Upper lobe of left lung (tissue), 6 donors: ENCODE measurements at regions not wholly inside any gene's neighbourhood (a gene's known extent, or its start where the extent isn't known, plus 50 kb on each side); places are given as distances from the start of the nearest gene placed in this dataset.
A peak's percentile ranks its signal among the peaks of the same experiment; 100 is the strongest.

ENCODE experiments used
- ATAC-seq, 2 donors: fragments of 200-7000 bp; cut with Tn5 transposase; one replicate each; pipeline ENCODE4 v1.9.1; 2022; ENCODE audit warnings: mild to moderate bottlenecking in 2 of 2, moderate library complexity in 2 of 2; ENCODE audit not compliant: low FRiP score in 2 of 2
- DNase-seq, 2 donors: peaks; one replicate each; pipeline ENCODE4 v3.0.0-alpha.2; 2019 to 2020
- H3K27ac ChIP-seq, 4 donors: fragments of 200-600 bp; sonication (generic); one replicate each; pipeline ENCODE4 v1.5.1; 2016 to 2019
- H3K27me3 ChIP-seq, 4 donors: fragments of 200-600 bp; sonication (generic); one replicate each; pipeline ENCODE4 v1.5.1; 2017 to 2019
- H3K36me3 ChIP-seq, 4 donors: fragments of 200-600 bp; sonication (generic); one replicate each; pipeline ENCODE4 v1.5.1; 2016 to 2019
- H3K4me1 ChIP-seq, 4 donors: fragments of 200-600 bp; sonication (generic); one replicate each; pipeline ENCODE4 v1.5.1; 2018 to 2019
- H3K4me3 ChIP-seq, 4 donors: fragments of 200-600 bp; sonication (generic); one replicate each; pipeline ENCODE4 v1.5.1; 2017 to 2019; ENCODE audit warnings: mild to moderate bottlenecking in 2 of 4, moderate library complexity in 1 of 4
- H3K9me3 ChIP-seq, 4 donors: fragments of 200-600 bp; sonication (generic); one replicate each; pipeline ENCODE4 v1.5.1; 2018 to 2019
- EP300 ChIP-seq, 4 donors: sonication (generic); formaldehyde crosslinking; IDR thresholded peaks; one replicate each; pipeline ENCODE4 v1.5.1; 2017; ENCODE audit warnings: antibody characterized with exemption in 4 of 4, control low read depth in 2 of 4
- POLR2A ChIP-seq, 4 donors: fragments of 450-650 bp; IDR thresholded peaks; one replicate each; pipeline ENCODE4 v1.5.1; 2016 to 2017; ENCODE audit warnings: antibody characterized with exemption in 4 of 4, mild to moderate bottlenecking in 2 of 4
- POLR2AphosphoS5 ChIP-seq, 2 donors: sonication (generic); formaldehyde crosslinking; IDR thresholded peaks; one replicate each; pipeline ENCODE4 v1.5.1; 2017; ENCODE audit warnings: antibody characterized with exemption in 2 of 2
- WGBS, 2 donors: methylation state at CpG; one replicate each; pipeline ENCODE4 v1.1.5; 2017 to 2018; 5-methylcytosine and 5-hydroxymethylcytosine counted together
- TF ChIP-seq, protein P1 (sequence below), 6 experiments: fragments of 450-650 bp in 4 of 6; fragments of 200-600 bp in 2 of 6; sonication (generic) in 2 of 6; IDR thresholded peaks; one replicate each; pipeline ENCODE4 v1.5.1; 2016 to 2019; ENCODE audit warnings: antibody characterized with exemption in 6 of 6
- donor health status: DM: no; HTN: no; CAD: no; lungs with moderate emphysema.
- donor health status: DM: no; HTN: yes; CAD: no; lungs with severe emphysema.

- ATAC-seq (no peak), DNase-seq (no peak)
- H3K4me3 ChIP-seq = peak overlapping the region in 1 of 4 donors; percentile 24
- 51 to 64% methylated on average over 3 of the region's 3 CpGs for WGBS, 2 donors
- H3K27me3 ChIP-seq = no peaks in the 10 kb centered on the region
- H3K4me1 ChIP-seq = peaks cover 7 to 24% (median 19%) of the 10 kb centered on the region in 4 donors
- TF ChIP-seq, protein P1, sequence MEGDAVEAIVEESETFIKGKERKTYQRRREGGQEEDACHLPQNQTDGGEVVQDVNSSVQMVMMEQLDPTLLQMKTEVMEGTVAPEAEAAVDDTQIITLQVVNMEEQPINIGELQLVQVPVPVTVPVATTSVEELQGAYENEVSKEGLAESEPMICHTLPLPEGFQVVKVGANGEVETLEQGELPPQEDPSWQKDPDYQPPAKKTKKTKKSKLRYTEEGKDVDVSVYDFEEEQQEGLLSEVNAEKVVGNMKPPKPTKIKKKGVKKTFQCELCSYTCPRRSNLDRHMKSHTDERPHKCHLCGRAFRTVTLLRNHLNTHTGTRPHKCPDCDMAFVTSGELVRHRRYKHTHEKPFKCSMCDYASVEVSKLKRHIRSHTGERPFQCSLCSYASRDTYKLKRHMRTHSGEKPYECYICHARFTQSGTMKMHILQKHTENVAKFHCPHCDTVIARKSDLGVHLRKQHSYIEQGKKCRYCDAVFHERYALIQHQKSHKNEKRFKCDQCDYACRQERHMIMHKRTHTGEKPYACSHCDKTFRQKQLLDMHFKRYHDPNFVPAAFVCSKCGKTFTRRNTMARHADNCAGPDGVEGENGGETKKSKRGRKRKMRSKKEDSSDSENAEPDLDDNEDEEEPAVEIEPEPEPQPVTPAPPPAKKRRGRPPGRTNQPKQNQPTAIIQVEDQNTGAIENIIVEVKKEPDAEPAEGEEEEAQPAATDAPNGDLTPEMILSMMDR (IDR thresholded peaks at IDR 0.05) = no peak
- TF ChIP-seq EP300 (IDR thresholded peaks at IDR 0.05) = no peak
- no peak for TF ChIP-seq POLR2A (IDR thresholded peaks at IDR 0.05)
- no peak for TF ChIP-seq POLR2AphosphoS5 (IDR thresholded peaks at IDR 0.05)
- no peaks in the 10 kb centered on the region for H3K9me3 ChIP-seq
- H3K36me3 ChIP-seq = no peaks in the 10 kb centered on the region
- H3K27ac ChIP-seq = peak overlapping the region; percentile 63 to 87 (median 82)
These were observed 167.7 kb upstream of the ADO start for GRCh38 chr10:62636825-62637248.

GRCh38 chr10:62637249-62638061, 167.1 kb upstream of the ADO start:
- H3K4me3 ChIP-seq = peak overlapping the region in 3 of 4 donors; percentile 12 to 24 (median 22)
- peak overlapping the region; percentile 63 to 87 (median 82) for H3K27ac ChIP-seq
- peaks cover 7 to 23% (median 19%) of the 10 kb centered on the region in 4 donors for H3K4me1 ChIP-seq
- DNase-seq = peak in 1 of 2 donors; percentile 47
- TF ChIP-seq POLR2A (IDR thresholded peaks at IDR 0.05) (peak in 1 of 4 donors; percentile 46), POLR2AphosphoS5 (IDR thresholded peaks at IDR 0.05) (no peak), EP300 (IDR thresholded peaks at IDR 0.05) (no peak)
- TF ChIP-seq, protein P1 (IDR thresholded peaks at IDR 0.05) = no peak
- no peaks in the 10 kb centered on the region for H3K27me3 ChIP-seq
- WGBS, 2 donors = 30 to 33% methylated on average over 9 of the region's 9 CpGs
- H3K36me3 ChIP-seq = no peaks in the 10 kb centered on the region
- H3K9me3 ChIP-seq = no peaks in the 10 kb centered on the region
- ATAC-seq = peak; percentile 63 to 76

DNA sequence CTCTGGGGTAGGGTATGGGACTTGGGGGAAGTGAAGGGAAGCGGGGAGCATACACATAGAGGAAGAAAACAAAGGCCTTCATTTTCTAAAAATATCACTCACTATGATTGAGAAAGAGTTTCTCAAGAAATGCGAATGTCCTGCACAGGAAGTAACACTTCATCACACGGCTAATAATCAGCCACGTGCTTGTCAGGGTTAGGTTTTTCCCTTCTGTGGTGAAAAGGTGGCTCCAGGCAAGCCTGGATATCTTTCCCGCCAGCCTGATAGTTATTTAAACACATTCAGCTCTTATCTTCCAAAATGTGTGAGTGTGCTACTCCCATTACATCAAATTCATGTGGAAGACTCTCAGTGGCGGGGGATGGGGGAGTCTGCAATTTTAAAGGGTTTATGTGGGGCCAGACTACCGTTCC, 166.4 kb upstream of the ADO start:
- DNase-seq (peak in 1 of 2 donors; percentile 56), ATAC-seq (peak; percentile 58 to 79)
- Histone ChIP-seq H3K4me3 (no peak overlapping the region), H3K27ac (peak overlapping the region; percentile 63 to 87 (median 82)), H3K27me3 (no peaks in the 10 kb centered on the region), H3K36me3 (no peaks in the 10 kb centered on the region), H3K4me1 (peaks cover 7 to 23% (median 19%) of the 10 kb centered on the region in 4 donors), H3K9me3 (no peaks in the 10 kb centered on the region)
- TF ChIP-seq POLR2A (IDR thresholded peaks at IDR 0.05) (no peak), POLR2AphosphoS5 (IDR thresholded peaks at IDR 0.05) (peak; percentile 74 to 85), EP300 (IDR thresholded peaks at IDR 0.05) (peak in 2 of 4 donors; percentile 61 to 88)
- TF ChIP-seq, protein P1 (IDR thresholded peaks at IDR 0.05) = no peak
- 34 to 43% methylated on average over 7 of the region's 7 CpGs for WGBS, 2 donors

DNA sequence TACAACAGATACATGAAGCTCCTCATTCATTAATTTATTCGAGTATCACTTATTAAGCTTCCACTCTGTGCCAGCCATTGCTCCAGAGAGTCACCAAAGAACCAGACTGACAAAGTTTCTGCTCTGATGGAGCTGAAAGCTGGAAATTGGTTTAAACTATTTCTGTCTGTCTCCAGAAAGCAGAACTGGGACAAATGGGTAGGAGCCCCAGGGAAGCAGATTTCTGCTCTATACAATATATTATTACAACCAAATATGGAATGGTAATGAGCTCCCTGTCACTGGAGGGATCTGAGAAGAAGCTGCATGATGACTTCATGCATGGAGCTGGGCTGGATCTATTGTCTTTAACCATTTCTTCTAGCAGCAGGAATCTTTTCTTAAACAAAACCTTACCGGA, 165.4 kb upstream of the ADO start:
- ATAC-seq (no peak), DNase-seq (no peak)
- H3K4me3 ChIP-seq = no peak overlapping the region
- H3K27ac ChIP-seq = peak overlapping the region in 1 of 4 donors; percentile 83
- peaks cover 7 to 23% (median 19%) of the 10 kb centered on the region in 4 donors for H3K4me1 ChIP-seq
- WGBS, 2 donors = 93 to 100% methylated on average over 2 of the region's 2 CpGs
- TF ChIP-seq, protein P1 (IDR thresholded peaks at IDR 0.05) = no peak
- no peak for TF ChIP-seq POLR2A (IDR thresholded peaks at IDR 0.05)
- no peak for TF ChIP-seq EP300 (IDR thresholded peaks at IDR 0.05)
- TF ChIP-seq POLR2AphosphoS5 (IDR thresholded peaks at IDR 0.05) = no peak
- no peaks in the 10 kb centered on the region for H3K9me3 ChIP-seq
- H3K36me3 ChIP-seq = no peaks in the 10 kb centered on the region
- no peaks in the 10 kb centered on the region for H3K27me3 ChIP-seq
